ENCODE measurements at regions not wholly inside any gene's neighbourhood (a gene's known extent, or its start where the extent isn't known, plus 50 kb on each side); places are given as distances from the start of the nearest gene placed in this dataset.

DNA sequence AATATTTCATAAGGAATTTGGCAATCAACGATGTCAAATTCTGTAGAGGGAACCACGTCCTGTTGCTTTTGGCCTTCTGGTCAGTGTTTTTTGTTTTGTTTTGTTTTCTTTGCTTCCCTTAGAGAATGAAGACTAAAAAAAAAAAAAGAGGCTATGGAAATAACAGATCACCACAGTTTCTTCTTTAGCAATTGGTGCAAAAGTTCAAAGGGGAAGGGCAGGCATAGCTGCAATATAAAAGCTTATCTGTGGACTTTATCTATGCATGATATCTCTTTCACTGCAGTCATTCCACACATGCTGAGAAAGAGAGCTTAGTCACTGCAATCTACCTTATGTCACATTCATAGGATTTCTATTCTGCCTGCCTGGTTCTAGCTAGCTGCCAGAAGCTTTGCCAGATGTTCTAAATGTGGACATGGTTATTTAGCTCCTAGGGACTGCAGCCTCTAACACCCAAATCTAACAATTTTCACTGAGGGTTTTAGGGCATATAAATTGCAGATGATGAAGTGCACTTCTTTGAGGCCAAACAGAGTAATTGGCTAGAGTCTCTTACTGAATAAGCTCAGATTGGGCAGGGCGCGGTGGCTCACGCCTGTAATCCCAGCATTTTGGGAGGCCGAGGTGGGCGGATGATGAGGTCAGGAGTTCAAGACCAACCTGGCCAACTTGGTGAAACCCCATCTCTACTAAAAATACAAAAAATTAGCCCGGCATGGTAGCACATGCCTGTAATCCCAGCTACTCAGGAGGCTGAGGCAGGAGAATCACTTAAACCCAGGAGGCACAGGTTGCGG, 637.2 kb downstream of the NTRK3 start:
- H3K36me3 Mint-ChIP-seq (ENCODE audit: insufficient read depth), result no peaks in the 10 kb centered on the region
- no peak for ATAC-seq (replicated peaks)
- H3K27me3 Mint-ChIP-seq, result peaks cover 10 to 13% of the 10 kb centered on the region in 2 donors
- peaks cover 2 to 9% of the 10 kb centered on the region in 2 donors for H3K9me3 Mint-ChIP-seq
- DNase-seq, result no peak
- H3K4me1 Mint-ChIP-seq (ENCODE audit: low read depth in 2 of 2), result no peaks in the 10 kb centered on the region
- no peak overlapping the region for H3K27ac Mint-ChIP-seq
- no peak overlapping the region for H3K4me3 Mint-ChIP-seq

DNA sequence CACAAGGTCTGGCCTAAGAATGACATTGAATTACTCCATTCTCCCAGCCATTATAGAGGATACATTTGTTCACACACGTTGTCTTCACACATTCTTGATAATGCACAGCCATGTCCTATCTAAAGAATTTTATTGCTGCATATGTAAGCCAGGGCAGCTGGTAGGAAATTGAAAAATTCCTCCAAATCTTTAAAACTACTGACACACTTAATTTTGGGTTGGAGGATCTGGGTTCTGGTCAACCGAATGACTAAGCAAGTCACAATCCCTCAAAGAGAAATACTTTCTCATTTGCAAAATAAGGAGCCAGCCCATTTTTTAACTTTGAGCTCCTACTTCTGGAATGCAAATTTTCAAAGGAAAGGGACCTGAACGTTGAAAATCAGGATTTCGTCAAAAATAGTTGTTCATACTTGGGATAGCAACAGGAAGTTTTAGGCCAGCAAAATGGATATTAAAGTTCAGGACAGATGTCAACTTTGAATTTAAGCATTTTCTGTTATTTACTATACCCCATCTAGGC, 638.3 kb downstream of the NTRK3 start:
- ATAC-seq (replicated peaks), result no peak
- H3K27me3 Mint-ChIP-seq, result peaks cover 10 to 13% of the 10 kb centered on the region in 2 donors
- H3K4me3 Mint-ChIP-seq, result no peak overlapping the region
- no peak overlapping the region for H3K27ac Mint-ChIP-seq
- H3K9me3 Mint-ChIP-seq, result peaks cover 3 to 9% of the 10 kb centered on the region in 2 donors
- no peaks in the 10 kb centered on the region for H3K36me3 Mint-ChIP-seq (ENCODE audit: insufficient read depth)
- no peaks in the 10 kb centered on the region for H3K4me1 Mint-ChIP-seq (ENCODE audit: low read depth in 2 of 2)
- DNase-seq, result no peak

DNA sequence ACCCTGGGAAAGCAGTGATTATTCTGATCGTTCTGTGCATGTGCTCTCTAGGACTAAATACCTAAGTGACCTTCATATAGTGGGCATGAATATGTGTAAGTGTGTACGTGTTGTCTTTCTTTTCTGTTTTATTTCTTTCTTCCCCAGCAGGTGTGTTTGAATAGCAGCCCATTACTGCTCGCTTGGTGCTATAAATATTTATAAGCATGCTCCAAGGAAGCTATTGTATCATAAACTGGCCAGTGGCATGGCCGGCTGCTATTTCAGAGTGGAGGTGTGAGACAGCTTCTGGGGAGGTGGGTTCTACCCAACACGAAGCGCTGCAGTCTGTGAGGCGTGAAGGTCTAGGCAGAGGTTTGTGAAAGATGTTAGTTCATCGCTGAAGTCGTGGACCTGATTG, 641.8 kb downstream of the NTRK3 start:
- ATAC-seq (replicated peaks) (no peak), DNase-seq (no peak)
- Mint-ChIP-seq H3K27ac (no peak overlapping the region), H3K27me3 (peaks cover 7 to 10% of the 10 kb centered on the region in 2 donors), H3K4me1 (ENCODE audit: low read depth in 2 of 2) (no peaks in the 10 kb centered on the region), H3K9me3 (peaks cover 0 to 1% of the 10 kb centered on the region in 2 donors), H3K36me3 (ENCODE audit: insufficient read depth) (no peaks in the 10 kb centered on the region), H3K4me3 (no peak overlapping the region)

DNA sequence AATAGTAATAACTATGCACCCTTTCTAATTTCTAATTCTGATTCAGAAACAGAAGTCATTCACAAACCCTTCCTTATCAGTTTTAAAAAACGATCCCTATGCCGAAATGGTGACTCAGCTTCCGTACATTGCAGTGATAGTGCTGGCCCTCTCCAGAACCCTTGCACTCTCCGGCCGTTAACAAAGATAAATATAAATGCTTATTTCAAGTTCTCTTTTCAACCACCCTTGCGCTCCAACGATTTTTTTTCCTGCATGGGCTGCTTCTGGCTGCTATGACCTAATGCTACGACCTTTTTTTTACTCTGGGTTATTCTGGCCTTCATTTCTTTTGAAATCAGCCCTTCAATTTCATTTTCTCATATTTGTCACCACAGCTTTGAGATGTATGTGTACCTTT, 646.2 kb downstream of the NTRK3 start:
- H3K27me3 Mint-ChIP-seq, result peaks cover 7 to 24% of the 10 kb centered on the region in 2 donors
- H3K36me3 Mint-ChIP-seq (ENCODE audit: insufficient read depth), result no peaks in the 10 kb centered on the region
- no peak for ATAC-seq (replicated peaks)
- no peak overlapping the region for H3K4me3 Mint-ChIP-seq
- no peak overlapping the region for H3K27ac Mint-ChIP-seq
- H3K9me3 Mint-ChIP-seq, result peaks cover 0 to 1% of the 10 kb centered on the region in 2 donors
- H3K4me1 Mint-ChIP-seq (ENCODE audit: low read depth in 2 of 2), result no peaks in the 10 kb centered on the region
- DNase-seq, result no peak

DNA sequence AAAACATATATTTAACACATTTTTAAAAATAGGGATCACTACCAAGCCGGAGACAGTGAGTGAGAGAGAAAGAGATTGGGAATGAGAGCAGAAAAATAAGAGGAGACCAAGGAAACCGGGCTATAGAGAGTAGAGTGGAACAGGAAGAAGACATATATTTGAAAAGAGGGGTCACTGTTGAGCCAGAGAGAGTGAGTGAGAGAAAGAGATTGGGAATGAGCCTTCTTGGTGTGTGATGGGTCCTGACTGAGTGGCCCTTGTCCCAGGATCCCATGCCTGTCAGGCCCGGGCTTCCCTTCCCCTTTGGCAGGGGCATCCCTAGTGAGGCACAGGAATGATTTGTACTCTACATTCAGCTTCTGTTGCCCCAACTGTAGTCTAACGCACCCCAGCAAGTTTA, 646.6 kb downstream of the NTRK3 start:
- ATAC-seq (replicated peaks) (no peak), DNase-seq (no peak)
- Mint-ChIP-seq H3K9me3 (peaks cover 0 to 1% of the 10 kb centered on the region in 2 donors), H3K4me3 (no peak overlapping the region), H3K4me1 (ENCODE audit: low read depth in 2 of 2) (no peaks in the 10 kb centered on the region), H3K36me3 (ENCODE audit: insufficient read depth) (no peaks in the 10 kb centered on the region), H3K27me3 (peaks cover 5 to 19% of the 10 kb centered on the region in 2 donors), H3K27ac (no peak overlapping the region)

DNA sequence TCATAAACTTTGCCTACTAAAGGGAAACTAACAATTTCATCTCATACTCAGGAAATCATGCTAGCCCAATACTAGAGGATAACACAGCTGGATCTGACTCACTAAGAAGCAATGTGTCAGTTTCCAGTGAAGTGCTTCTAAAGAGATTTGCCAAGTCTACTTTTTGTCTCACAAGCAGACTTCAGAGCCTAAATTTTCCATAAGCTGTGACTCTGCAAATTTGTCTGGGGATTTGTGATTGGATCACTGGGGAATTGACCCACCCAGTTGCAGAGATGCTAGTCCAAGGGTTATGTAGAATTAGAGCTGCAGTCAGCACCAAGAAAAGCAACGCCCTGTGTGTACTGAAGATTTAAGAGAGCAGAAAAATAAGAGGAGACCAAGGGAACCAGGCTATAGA, 647.1 kb downstream of the NTRK3 start:
- no peak overlapping the region for H3K27ac Mint-ChIP-seq
- H3K27me3 Mint-ChIP-seq, result peaks cover under 1 to 15% of the 10 kb centered on the region in 2 donors
- DNase-seq, result no peak
- no peaks in the 10 kb centered on the region for H3K4me1 Mint-ChIP-seq (ENCODE audit: low read depth in 2 of 2)
- H3K36me3 Mint-ChIP-seq (ENCODE audit: insufficient read depth), result no peaks in the 10 kb centered on the region
- H3K4me3 Mint-ChIP-seq, result no peak overlapping the region
- no peak for ATAC-seq (replicated peaks)
- peaks cover 0 to 1% of the 10 kb centered on the region in 2 donors for H3K9me3 Mint-ChIP-seq

DNA sequence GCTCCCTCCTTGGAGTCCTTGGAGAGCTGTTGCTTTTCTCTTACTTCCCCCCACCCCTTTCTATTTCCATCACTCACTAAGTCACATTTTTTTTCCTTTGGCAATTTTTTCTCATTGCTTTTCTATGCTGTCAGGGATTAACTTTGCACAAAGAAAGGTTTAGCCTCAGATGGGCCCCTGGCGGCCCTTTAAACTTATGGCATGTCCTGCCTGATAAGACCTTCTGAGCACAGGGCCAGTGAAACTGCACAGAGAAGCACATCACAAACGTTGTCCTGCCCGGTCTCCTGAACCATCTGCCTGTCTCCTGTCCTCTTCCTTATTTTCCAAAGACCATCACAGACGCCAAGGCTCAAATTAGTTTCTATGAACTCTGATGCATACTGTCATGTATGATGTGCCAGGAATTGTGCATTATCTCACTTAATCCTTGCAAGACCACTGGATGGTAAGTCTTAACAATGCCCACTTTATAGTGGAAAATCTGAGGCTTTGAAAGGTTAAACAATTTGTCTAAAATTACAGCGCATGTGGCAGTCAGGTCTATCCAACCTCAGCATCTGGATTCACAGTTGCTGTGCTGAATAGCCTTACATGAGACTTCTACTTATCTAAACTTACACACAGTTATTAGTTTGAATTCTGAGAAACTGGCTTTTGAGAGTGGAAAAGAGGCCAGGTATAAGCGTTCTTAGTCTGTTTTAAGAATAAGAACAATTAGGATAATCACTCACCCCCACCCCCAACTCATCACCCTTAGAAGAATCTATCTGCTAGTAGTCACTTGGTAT, 648.1 kb downstream of the NTRK3 start:
- Mint-ChIP-seq H3K9me3 (no peaks in the 10 kb centered on the region), H3K4me3 (no peak overlapping the region), H3K4me1 (ENCODE audit: low read depth in 2 of 2) (no peaks in the 10 kb centered on the region), H3K36me3 (ENCODE audit: insufficient read depth) (no peaks in the 10 kb centered on the region), H3K27me3 (peaks cover 0 to 16% of the 10 kb centered on the region in 2 donors), H3K27ac (no peak overlapping the region)
- ATAC-seq (replicated peaks), result no peak
- no peak for DNase-seq

DNA sequence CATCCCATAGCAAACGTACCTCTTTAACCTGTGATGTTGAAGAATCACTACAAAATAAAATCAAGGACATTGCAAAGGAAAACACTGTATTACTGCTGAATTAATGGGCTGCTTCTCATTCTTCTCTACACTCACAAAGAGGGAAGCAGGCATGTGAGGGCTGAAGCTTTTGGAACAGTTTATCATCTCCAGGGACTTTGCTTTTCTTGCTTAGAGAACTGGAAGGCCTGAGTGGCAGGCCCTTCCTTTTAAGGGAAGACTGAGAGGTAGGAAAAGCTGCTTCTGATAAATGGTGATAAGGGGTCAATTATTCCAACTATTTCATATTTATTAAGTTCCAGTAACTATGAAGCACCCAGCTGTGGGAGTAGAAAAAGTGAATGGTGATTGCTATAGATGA, 649.6 kb downstream of the NTRK3 start:
- H3K27ac Mint-ChIP-seq, result no peak overlapping the region
- DNase-seq (no peak), ATAC-seq (replicated peaks) (no peak)
- no peaks in the 10 kb centered on the region for H3K36me3 Mint-ChIP-seq (ENCODE audit: insufficient read depth)
- H3K9me3 Mint-ChIP-seq, result no peaks in the 10 kb centered on the region
- peaks cover 0 to 30% of the 10 kb centered on the region in 2 donors for H3K27me3 Mint-ChIP-seq
- H3K4me1 Mint-ChIP-seq (ENCODE audit: low read depth in 2 of 2), result no peaks in the 10 kb centered on the region
- no peak overlapping the region for H3K4me3 Mint-ChIP-seq

DNA sequence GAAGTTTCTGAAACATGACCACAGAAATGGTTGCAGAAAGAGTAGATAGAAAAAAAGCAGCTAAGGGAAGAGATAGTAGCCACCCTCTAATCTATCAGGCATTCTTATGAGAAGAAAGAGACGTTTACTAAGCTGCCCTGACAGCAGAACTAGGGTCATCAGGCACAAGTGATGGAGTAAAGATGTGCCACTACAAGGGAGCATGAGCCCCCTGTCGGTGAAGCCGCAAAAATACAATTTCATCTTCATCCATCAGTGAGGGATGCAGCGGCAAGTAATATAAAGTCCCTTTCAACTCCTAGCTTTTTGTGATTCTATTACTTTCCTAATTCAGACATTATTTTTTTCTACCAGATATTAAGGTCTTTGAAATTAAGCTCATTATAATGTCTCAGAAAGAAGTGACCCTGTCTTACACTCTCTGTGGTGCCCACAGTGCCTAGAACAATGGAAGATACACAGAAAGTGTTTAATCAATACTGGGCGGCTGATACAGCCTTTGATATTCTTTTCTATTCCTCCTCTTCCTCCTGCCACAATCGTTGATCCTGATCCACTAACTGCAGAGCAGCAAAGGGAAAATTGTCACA, 651.6 kb downstream of the NTRK3 start:
- peaks cover 0 to 30% of the 10 kb centered on the region in 2 donors for H3K27me3 Mint-ChIP-seq
- no peaks in the 10 kb centered on the region for H3K36me3 Mint-ChIP-seq (ENCODE audit: insufficient read depth)
- H3K27ac Mint-ChIP-seq, result no peak overlapping the region
- no peaks in the 10 kb centered on the region for H3K4me1 Mint-ChIP-seq (ENCODE audit: low read depth in 2 of 2)
- no peaks in the 10 kb centered on the region for H3K9me3 Mint-ChIP-seq
- DNase-seq (peak; percentile 2 to 3 (median 2)), ATAC-seq (replicated peaks) (no peak)
- no peak overlapping the region for H3K4me3 Mint-ChIP-seq

DNA sequence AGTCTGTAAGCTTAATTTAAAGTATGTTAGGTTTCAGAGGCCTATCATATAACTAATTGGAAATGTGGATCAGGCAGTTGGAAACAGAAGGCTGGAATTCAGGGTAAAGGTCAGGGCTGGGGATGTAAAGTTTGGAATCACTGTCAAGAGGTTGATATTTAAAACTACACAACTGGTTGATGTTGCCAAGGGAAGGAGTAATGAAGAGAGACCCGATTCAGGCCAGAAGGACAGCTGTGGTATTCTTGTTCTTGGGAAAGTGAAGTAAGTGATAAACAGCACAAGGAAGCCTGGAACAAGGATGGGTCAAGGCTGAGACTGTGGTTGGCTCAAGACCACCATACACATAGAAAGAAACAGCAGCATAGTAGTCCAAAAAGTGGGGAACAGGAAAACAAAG, 654.2 kb downstream of the NTRK3 start:
- H3K27ac Mint-ChIP-seq, result no peak overlapping the region
- H3K9me3 Mint-ChIP-seq, result no peaks in the 10 kb centered on the region
- no peaks in the 10 kb centered on the region for H3K36me3 Mint-ChIP-seq (ENCODE audit: insufficient read depth)
- no peak overlapping the region for H3K4me3 Mint-ChIP-seq
- H3K27me3 Mint-ChIP-seq, result peaks cover 0 to 27% of the 10 kb centered on the region in 2 donors
- ATAC-seq (replicated peaks) (no peak), DNase-seq (no peak)
- peaks cover 6 to 7% of the 10 kb centered on the region in 2 donors for H3K4me1 Mint-ChIP-seq (ENCODE audit: low read depth in 2 of 2)

DNA sequence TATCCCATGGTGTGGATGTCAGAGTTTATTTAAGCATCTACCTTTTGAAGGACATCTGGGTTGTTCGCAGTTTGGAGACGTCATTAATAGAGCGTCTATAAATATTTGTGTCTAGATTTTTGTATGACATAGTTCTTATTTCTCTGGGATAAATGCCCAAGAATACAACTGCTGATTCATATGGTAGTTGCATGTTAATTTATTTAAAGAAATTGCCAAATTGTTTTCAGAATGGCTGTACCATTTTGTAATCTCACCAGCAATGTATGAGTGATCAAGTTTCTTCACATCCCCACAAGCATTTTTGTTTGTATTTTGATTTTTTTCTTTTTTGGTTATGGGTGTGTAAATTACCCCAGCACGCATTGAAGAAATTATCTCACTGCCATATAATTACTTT, 656.9 kb downstream of the NTRK3 start:
- H3K4me1 Mint-ChIP-seq (ENCODE audit: low read depth in 2 of 2), result peaks cover 10 to 13% of the 10 kb centered on the region in 2 donors
- no peak overlapping the region for H3K27ac Mint-ChIP-seq
- ATAC-seq (replicated peaks), result no peak
- DNase-seq, result no peak
- H3K4me3 Mint-ChIP-seq, result no peak overlapping the region
- H3K36me3 Mint-ChIP-seq (ENCODE audit: insufficient read depth), result no peaks in the 10 kb centered on the region
- no peaks in the 10 kb centered on the region for H3K9me3 Mint-ChIP-seq
- H3K27me3 Mint-ChIP-seq, result peaks cover 0 to 15% of the 10 kb centered on the region in 2 donors

DNA sequence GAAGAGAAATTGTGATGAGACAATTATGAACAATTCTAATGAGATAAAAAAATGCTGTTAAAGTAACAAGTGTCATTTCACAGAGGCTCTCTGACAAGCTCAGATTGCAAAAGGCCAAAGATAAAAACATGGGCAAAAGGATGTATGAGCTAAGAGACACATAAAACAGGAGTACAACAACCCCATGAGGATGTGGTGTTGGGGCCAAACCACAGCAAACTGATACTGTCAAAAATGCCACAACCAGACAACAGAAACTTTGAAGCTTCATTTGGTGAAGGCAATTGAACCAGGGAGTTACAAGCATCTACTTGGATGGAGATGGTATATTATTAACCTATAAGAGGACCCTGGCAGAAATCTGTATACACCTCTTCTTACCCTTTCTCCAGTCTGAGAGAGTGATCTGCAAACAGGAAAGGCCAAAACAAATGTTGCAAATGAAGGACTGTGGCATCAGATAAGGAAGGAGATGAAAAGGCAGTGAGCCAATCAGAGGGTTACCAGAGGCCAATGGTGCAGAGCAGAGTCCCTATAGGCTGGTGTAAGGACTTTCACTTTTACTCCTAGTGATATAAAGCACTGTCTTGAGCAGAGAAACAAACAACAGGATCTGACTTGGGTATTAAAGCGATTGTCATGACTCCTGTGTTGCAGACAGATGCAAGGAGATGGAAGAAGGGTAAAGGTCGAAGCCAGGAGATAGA, 659.0 kb downstream of the NTRK3 start:
- Mint-ChIP-seq H3K27me3 (peaks cover 0 to 5% of the 10 kb centered on the region in 2 donors), H3K4me3 (peak overlapping the region; percentile 38 to 41), H3K27ac (peak overlapping the region; percentile 57 to 86), H3K4me1 (ENCODE audit: low read depth in 2 of 2) (peaks cover 10 to 13% of the 10 kb centered on the region in 2 donors), H3K36me3 (ENCODE audit: insufficient read depth) (no peaks in the 10 kb centered on the region), H3K9me3 (no peaks in the 10 kb centered on the region)
- peak; percentile 85 for ATAC-seq (replicated peaks)
- DNase-seq, result peak in 2 of 3 experiments; percentile 3 to 23

DNA sequence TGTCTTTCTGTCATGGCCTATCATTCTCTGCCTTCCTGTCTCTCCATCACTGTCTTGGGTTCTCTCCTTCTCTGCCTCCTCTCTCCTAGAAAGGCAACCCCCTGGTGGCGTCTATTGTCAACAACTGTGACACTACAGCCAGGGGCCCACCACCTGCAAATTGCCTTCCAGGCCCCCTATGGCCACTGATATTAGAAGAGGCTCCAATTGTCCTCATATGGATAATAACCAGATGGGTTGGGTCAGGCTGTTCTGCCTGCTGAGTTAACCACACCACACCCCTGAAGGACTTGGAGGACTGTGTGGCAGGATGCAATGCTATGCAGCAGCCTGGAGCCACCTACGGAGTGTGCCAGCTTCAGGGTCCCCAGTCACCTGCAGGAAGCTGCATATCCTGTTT, 665.0 kb downstream of the NTRK3 start:
- no peaks in the 10 kb centered on the region for H3K36me3 Mint-ChIP-seq (ENCODE audit: insufficient read depth)
- H3K4me1 Mint-ChIP-seq (ENCODE audit: low read depth in 2 of 2), result peaks cover 0 to under 1% of the 10 kb centered on the region in 2 donors
- H3K9me3 Mint-ChIP-seq, result peaks cover 0 to 2% of the 10 kb centered on the region in 2 donors
- no peak for ATAC-seq (replicated peaks)
- no peak for DNase-seq
- no peaks in the 10 kb centered on the region for H3K27me3 Mint-ChIP-seq
- peak overlapping the region in 1 of 2 donors; percentile 71 for H3K27ac Mint-ChIP-seq
- H3K4me3 Mint-ChIP-seq, result no peak overlapping the region

All from effector memory CD8-positive, alpha-beta T cell (primary cell).